GM21528 (cell line): ENCODE measurements at regions not wholly inside any gene's neighbourhood (a gene's known extent, or its start where the extent isn't known, plus 50 kb on each side); places are given as distances from the start of the nearest gene placed in this dataset.

ENCODE experiments used
- ATAC-seq: cut with Tn5 transposase; IDR thresholded peaks from one replicate; pipeline ENCODE4 v1.9.1; 2021; ENCODE audit warnings: mild to moderate bottlenecking, moderate library complexity; ENCODE audit not compliant: unreplicated experiment, low FRiP score

DNA sequence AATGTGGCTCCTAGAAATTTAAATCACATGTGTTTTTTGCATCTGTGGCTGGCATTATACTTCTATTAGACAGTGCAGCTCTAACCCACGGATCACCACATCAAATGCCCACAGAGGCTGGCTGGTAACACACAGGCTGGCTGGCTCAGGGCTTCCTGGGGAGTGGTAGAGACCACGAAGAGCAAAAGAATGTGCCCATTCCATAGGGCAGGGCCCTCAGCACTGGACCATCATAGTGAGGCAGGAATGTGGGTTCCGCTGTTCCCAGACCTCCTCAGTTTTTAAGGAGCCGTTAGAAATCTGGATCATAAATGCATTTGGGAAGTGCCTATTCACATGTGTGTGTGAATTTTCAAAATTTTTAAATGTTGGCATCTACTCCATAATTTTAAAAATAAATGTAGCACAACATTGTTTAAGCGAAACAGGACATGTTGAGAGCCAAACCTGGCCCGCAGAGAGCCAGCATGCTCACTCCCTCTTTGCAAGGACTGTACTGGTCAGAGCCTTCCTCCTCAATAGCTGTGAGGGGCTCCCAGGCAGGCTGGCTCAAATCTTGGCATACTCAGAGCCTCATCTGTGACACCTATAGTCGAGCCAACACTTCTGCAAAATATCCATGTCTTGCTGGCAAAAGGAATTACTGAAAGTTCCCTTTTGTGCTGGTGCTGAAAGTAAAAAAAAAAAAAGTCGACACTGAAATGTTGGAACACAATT lies 190.5 kb downstream of the FNDC1 start:
- no peak for ATAC-seq

DNA sequence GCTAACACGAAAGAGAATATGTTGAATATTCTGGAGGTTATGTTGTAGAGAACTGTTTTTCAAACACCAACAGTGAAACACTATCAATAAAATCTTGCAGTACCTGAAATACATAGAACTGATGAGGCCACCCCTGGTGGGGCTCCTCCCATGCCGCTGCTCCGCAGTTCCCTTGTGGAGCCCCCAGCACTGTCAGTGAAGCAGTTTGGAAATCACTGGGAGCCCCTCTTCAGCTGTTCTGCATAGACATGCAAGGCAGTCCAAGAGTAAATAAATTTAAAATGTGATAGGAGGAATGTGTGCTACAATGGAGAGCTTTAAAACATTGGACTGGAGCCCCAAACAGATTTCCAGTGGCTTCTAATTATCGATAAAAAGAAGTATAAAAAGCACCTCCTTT lies 189.4 kb downstream of the FNDC1 start:
- no peak for ATAC-seq

DNA sequence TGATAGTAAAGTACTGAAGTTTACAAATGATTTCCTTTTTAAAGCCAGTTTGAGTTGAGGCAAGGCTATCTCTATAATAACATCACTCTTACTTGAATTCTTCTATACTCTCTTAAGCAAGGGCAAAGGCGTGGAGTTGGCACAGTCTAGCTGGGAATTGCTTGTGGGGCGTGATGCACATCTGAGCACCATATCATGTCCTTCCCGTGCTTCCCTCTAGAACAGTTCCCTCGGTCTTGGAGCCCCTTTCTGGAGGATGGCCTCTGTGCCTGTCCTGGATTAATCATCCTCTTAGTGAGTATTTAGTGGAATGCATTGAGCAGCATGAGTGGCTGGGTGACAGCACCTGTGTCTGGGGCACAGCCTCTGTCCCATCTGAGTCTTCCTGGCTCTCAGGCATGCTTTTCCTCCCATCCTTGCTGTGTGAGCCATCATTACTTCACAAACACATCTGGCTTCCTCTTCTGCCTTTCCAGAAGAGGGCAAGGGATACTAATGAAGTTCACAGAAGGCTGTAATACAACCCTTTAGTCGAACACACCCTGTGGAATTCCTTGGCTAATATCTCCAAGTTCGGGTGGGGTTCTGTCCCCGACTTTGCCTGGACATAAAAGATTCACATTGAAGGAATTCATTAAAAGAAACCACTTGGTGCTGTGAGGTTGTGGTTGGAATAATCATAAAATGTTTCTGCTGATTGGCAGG lies 188.2 kb downstream of the FNDC1 start:
- ATAC-seq: no peak

DNA sequence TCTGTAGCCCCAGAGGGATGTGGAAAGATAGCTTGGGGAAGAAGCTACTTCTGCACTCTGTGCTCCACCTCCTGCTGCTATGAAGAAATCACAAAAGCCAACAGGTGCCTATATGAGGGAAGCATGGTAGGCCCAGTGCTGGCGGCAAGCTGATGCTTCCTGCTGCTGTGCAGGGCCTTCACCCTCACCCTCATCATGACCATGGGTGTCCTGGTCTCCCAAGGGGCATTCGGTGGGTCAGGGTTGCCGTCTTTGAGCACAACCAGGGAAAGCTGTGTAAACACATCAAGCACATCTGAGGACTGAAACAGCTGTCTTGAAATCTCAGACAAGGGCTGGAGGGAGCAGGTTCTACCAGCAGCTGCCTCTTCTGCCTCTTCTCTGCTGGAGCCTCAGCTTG lies 184.0 kb downstream of the FNDC1 start:
- ATAC-seq: no peak

DNA sequence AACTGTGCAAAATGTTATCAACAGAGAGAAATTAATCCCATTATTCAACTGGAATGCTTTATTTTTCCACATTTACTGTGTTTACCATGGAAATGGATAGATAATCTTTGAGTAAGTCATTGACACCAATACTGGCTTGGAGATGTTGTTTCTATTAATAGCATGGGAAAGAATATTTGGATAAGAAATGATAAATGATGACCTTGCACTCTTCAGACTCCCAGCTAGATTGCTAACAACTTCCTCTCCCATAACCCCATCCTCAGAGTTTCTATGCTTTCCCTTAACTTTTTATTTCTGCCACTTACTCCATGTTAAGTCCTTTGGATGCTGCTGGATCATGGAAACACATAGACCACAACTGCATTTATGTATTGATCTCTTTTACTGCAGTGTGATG lies 182.5 kb downstream of the FNDC1 start:
- ATAC-seq: no peak

DNA sequence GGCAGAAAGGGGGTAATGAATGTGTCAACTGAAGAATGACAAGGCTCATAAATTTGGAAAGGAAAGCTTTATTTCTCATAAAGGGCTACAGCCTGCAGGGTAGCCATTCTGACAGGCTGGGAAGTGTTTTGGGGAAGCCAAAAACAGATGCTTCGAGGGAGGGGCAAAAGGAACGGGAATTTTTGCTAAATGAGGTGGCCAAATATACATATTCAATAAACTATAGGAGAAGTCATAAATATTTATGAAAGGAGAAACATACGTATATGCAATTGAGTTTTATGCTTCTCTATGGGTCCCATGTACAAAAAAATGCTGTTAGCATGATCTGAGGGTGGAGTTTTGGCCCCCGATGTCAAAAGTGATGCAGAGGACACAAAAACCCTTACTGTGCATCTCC lies 180.7 kb downstream of the FNDC1 start:
- ATAC-seq: no peak

DNA sequence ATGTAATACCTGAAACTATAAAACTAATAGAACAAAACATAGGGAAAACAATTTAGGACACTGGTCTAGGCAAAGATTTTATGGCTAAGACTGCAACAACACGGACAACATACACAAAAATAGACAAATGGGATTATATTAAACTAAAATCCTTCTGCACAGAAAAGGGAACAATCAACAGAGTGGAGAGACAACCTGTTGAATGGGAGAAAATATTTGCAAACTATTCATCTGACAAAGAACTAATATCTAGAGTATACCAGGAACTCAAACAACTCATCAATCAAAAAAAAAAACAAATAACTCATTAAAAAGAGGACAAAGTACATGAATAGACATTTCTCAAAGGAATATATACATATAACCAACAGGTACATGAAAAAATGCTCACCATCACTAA lies 174.5 kb downstream of the FNDC1 start:
- no peak for ATAC-seq

DNA sequence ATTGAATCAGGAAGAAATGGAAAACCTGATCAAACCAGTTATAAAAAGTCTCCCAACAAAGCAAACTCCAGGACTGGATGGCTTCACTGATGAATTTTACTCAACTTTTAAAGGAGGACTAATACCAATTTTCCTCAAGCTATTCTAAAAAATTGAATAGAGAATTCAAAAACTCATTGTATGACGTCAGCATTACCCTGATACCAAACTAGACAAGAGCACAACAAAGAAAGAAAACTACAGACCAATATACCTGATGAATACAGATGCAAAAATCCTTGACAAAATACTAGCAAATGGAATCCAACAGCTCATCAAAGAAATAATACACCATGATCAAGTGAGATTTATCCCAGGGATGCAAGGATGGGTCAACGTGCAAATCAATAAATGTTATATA lies 172.9 kb downstream of the FNDC1 start:
- no peak for ATAC-seq

DNA sequence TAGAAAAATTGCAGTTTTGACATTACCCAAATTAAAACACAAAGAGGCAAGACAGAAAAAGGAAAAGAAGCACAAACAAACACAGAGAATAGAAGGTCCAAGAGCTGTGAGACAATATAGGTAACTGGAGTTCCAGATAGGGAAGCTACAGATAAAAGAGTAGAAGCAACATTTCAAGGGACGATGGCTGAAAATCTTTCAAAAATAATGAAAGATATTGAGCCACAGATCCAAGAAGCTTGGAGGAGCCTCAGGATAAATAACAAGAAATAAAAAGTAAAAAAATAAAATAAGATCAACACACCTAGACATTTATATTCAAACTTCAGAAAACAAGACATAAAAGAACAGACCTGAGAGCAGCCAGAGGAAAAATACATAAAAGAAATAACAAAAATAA lies 164.9 kb downstream of the FNDC1 start:
- ATAC-seq: no peak

DNA sequence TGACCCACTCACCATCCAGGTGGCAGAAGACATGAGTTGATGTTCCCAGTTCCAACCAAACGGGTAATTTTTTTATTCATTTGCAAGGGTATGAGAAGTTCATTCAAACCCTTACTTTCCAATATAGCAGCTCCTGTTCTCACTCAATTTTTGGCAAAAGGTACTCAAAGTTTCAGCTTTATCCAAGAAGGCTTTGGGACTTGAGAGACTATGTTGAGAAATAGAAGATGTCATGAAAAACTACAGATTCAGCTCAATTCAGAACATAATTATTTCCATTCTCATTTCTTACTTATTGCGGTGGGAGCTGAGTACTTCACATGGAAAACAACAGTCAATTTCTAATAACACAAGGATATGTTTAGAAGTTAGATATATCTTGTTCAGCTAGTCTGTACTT lies 162.3 kb downstream of the FNDC1 start:
- ATAC-seq: no peak

DNA sequence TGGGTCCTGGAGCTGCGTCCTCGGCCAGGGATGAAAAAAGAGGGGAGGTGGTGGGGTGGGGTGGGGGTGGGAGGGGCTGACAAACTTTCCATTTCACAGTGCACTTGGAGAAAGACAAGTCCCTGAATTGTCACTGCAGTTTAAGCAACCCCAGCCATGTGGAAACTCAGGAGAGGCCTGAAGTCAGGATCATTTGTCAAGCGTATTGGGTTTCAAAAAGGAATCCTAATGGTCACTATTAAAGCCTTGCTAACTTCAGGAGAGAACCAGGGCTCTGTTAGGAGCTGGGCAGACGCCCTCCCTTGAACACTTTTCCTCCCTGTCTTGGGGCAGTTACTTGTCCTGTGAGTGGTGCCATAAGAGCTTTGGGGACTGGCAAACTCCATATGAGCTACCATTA lies 159.9 kb downstream of the FNDC1 start:
- ATAC-seq: no peak

DNA sequence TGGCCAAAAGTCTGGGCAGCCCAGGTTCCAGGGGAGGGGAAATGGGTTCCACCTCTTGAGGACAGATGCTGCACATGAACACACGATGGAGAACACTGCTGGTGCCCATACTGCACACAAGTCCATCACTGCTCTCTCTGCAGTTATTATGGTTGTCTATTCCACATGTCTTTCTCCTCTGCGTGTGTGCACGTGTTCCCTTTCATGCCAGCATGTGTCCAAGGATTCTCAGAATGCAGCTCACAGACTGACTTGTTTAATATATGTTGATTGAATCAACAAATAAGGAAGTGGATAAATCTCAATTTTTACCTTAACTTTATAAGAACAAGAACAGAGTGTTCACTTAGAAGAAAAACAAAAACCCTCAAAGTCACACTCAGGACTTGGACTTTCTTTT lies 158.9 kb downstream of the FNDC1 start:
- no peak for ATAC-seq

DNA sequence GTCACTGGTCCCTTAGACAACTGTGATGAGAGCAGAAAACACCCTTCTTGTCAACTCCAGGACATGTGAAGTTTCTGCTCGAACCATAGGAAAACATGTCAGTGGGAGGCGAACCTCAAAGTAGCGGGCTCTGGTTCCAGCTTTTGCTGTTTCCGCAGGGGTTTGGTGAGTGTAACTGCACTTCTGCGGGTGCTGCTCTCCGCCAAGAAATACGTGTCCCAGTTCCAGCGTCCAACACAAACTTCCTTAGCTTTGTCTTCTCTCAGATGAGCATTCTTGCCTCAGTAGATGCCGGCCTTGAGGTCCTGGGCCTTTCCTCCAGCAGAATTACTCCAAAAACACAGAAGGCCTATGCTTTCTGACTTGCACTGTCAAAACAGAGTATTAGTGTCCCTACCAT lies 156.3 kb downstream of the FNDC1 start:
- ATAC-seq: no peak

DNA sequence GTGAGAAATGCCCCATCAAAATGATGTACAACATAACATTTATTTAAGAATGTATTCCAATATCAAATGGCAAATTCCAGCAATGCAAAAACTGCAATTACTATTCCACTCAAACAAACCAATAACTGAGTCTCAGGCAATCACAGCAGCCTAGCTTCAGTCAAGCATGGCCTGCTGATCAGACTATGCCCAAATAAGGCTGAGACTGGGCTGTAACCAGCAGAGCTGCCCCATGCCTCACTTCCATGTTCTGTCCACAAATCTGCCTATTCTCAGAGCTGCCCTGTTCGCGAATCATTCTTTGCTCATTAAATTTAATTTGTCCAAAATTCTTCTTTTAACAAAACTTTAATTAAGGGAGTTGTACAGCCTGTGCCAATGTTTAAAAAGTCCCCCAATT lies 155.4 kb downstream of the FNDC1 start:
- ATAC-seq: no peak
